ENCODE measurements at regions not wholly inside any gene's neighbourhood (a gene's known extent, or its start where the extent isn't known, plus 50 kb on each side); places are given as distances from the start of the nearest gene placed in this dataset.
"Not testable (repeated sequence)": the region's sequence is repeated elsewhere in the genome, so short reads cannot be mapped to it uniquely, and the experiment has no call there.

DNA sequence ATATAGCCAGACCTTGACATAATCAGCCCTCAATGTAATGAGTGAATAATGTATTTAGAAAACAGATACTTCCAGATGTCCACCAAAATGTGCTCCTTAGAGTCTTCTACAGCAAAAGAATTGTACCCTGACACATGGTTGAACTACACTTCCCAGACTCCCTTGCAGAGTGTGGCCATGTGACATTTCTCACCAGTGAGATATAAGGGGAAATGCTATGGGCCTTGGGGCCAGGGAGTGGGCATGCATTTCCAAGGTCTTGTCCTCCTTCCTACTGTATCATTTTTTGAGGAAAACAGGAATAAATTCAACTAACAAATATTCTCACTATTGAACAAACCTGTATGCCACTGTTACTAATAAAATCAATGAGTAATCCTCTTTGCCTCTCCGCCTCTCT, 211.4 kb upstream of the SMLR1 start:
- DNase-seq = peak; percentile 37
- Histone ChIP-seq H3K4me1 (ENCODE audit: control insufficient read depth, low read depth, low read length) (no peaks in the 10 kb centered on the region), H3K9ac (ENCODE audit: low read length) (no peak overlapping the region), H2BK15ac (replicated peaks; ENCODE audit: low read depth) (no peak overlapping the region), H3K23ac (ENCODE audit: low read length) (no peak overlapping the region), H3K79me2 (ENCODE audit: control insufficient read depth, insufficient read depth, low read length) (no peaks in the 10 kb centered on the region), H3K4me2 (ENCODE audit: low read length) (no peak overlapping the region), H2AK5ac (ENCODE audit: low read length) (no peak overlapping the region), H2BK5ac (ENCODE audit: low read length) (no peak overlapping the region), H3K27me3 (ENCODE audit: insufficient read depth, low read length, poor library complexity) (no peaks in the 10 kb centered on the region), H4K5ac (ENCODE audit: low read length) (no peak overlapping the region), H3K4me3 (ENCODE audit: low read length) (no peak overlapping the region), H3K79me1 (ENCODE audit: low read length) (no peaks in the 10 kb centered on the region), H2BK120ac (ENCODE audit: low read depth, low read length) (no peak overlapping the region), H3K4ac (ENCODE audit: low read depth, low read length) (no peak overlapping the region), H3K56ac (ENCODE audit: low read length) (no peak overlapping the region), H3K36me3 (ENCODE audit: control insufficient read depth, insufficient read depth, low read length) (no peaks in the 10 kb centered on the region), H3K27ac (ENCODE audit: low read depth, low read length) (no peak overlapping the region), H3K18ac (ENCODE audit: low read length) (no peak overlapping the region), H4K8ac (ENCODE audit: low read depth, low read length) (no peak overlapping the region)
- WGBS (ENCODE audit: extremely low coverage, insufficient coverage, low lambda C conversion rate) = no CpG with 5 or more reads among the region's 1 CpG

DNA sequence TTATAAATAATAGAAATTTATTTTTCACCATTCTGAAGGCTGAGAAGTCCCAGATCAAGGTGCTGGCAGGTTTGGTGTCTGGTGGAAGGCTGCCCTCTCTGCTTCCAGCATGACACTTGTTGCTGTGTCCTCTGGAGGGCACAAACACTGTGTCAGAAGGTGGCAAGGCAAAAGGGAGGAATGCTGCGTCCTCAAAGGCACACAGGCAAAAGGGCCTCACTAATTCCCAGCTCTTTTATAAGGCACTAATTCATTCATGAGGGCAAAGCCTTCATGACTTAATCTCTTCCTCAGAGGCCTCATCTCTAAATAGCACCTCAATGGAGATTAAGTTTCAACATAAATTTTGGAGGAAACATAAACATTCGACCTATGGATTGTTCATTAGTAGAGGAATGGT, 209.5 kb upstream of the SMLR1 start:
- Histone ChIP-seq H3K4ac (ENCODE audit: low read depth, low read length) (no peak overlapping the region), H2AK5ac (ENCODE audit: low read length) (no peak overlapping the region), H3K9ac (ENCODE audit: low read length) (no peak overlapping the region), H3K23ac (ENCODE audit: low read length) (no peak overlapping the region), H3K27ac (ENCODE audit: low read depth, low read length) (no peak overlapping the region), H3K79me1 (ENCODE audit: low read length) (no peaks in the 10 kb centered on the region), H2BK15ac (replicated peaks; ENCODE audit: low read depth) (no peak overlapping the region), H2BK120ac (ENCODE audit: low read depth, low read length) (no peak overlapping the region), H2BK5ac (ENCODE audit: low read length) (no peak overlapping the region), H3K36me3 (ENCODE audit: control insufficient read depth, insufficient read depth, low read length) (no peaks in the 10 kb centered on the region), H3K56ac (ENCODE audit: low read length) (no peak overlapping the region), H4K5ac (ENCODE audit: low read length) (no peak overlapping the region), H3K18ac (ENCODE audit: low read length) (no peak overlapping the region), H3K4me3 (ENCODE audit: low read length) (no peak overlapping the region), H3K27me3 (ENCODE audit: insufficient read depth, low read length, poor library complexity) (no peaks in the 10 kb centered on the region), H4K8ac (ENCODE audit: low read depth, low read length) (no peak overlapping the region), H3K4me1 (ENCODE audit: control insufficient read depth, low read depth, low read length) (no peaks in the 10 kb centered on the region), H3K4me2 (ENCODE audit: low read length) (no peak overlapping the region), H3K79me2 (ENCODE audit: control insufficient read depth, insufficient read depth, low read length) (no peaks in the 10 kb centered on the region)
- WGBS (ENCODE audit: extremely low coverage, insufficient coverage, low lambda C conversion rate) = no CpG with 5 or more reads among the region's 2 CpGs
- peak; percentile 25 for DNase-seq

DNA sequence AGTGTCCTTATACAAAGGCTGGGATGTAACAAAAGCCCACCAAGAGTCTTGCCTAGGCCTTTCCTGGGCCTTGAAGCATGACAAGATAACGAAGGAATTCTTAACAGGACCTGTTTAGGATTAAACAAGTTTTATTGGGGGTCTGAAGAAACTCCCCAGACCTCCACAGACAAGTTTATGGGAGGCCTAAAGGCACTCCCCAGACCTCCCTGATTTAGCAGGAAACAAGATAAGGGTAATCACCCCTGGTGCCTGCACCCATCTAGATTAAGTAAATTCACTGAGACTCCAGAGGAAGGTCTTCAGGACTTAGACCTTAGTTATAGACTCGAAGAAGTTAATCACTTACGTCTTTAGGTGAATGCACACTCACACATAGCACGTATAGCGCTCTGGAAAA, 208.4 kb upstream of the SMLR1 start:
- H3K4me2 ChIP-seq (ENCODE audit: low read length); H3K36me3 ChIP-seq (ENCODE audit: control insufficient read depth, insufficient read depth, low read length); H3K9ac ChIP-seq (ENCODE audit: low read length); H3K79me2 ChIP-seq (ENCODE audit: control insufficient read depth, insufficient read depth, low read length); H3K18ac ChIP-seq (ENCODE audit: low read length); H4K8ac ChIP-seq (ENCODE audit: low read depth, low read length); H2AK5ac ChIP-seq (ENCODE audit: low read length); H3K79me1 ChIP-seq (ENCODE audit: low read length); H3K27ac ChIP-seq (ENCODE audit: low read depth, low read length); H3K4me3 ChIP-seq (ENCODE audit: low read length); H2BK120ac ChIP-seq (ENCODE audit: low read depth, low read length); H3K4me1 ChIP-seq (ENCODE audit: control insufficient read depth, low read depth, low read length); H3K23ac ChIP-seq (ENCODE audit: low read length); H2BK5ac ChIP-seq (ENCODE audit: low read length); H3K56ac ChIP-seq (ENCODE audit: low read length); H4K5ac ChIP-seq (ENCODE audit: low read length); H3K27me3 ChIP-seq (ENCODE audit: insufficient read depth, low read length, poor library complexity); H2BK15ac ChIP-seq (replicated peaks; ENCODE audit: low read depth); H3K4ac ChIP-seq (ENCODE audit: low read depth, low read length): not testable (repeated sequence)
- peak; percentile 25 for DNase-seq
- no CpG with 5 or more reads among the region's 5 CpGs for WGBS (ENCODE audit: extremely low coverage, insufficient coverage, low lambda C conversion rate)

DNA sequence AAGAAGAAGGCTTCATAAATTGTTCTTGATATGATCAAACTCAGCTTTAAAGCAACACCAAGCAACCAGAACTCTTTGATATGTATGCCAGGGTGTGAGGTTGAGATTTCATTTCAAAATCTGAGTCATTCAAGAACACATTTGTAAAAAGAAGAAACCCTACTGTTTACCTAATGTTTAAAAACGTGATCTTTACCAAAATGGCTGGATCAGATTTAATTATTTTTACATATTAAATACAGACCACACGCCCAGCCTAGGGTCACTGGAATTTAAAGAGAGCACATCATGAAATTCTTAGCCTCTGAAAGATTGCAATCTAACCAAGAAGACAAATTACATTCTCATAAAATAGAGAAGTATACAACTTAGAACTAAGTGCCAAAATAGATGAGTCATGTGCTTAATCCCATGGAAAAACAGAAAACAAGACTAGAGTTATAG, 206.8 kb upstream of the SMLR1 start:
- Histone ChIP-seq H3K23ac (ENCODE audit: low read length) (no peak overlapping the region), H2BK120ac (ENCODE audit: low read depth, low read length) (no peak overlapping the region), H3K4me2 (ENCODE audit: low read length) (no peak overlapping the region), H3K4me3 (ENCODE audit: low read length) (no peak overlapping the region), H3K9ac (ENCODE audit: low read length) (no peak overlapping the region), H2AK5ac (ENCODE audit: low read length) (no peak overlapping the region), H2BK5ac (ENCODE audit: low read length) (no peak overlapping the region), H4K8ac (ENCODE audit: low read depth, low read length) (no peak overlapping the region), H3K27me3 (ENCODE audit: insufficient read depth, low read length, poor library complexity) (no peaks in the 10 kb centered on the region), H3K27ac (ENCODE audit: low read depth, low read length) (no peak overlapping the region), H3K36me3 (ENCODE audit: control insufficient read depth, insufficient read depth, low read length) (no peaks in the 10 kb centered on the region), H3K79me2 (ENCODE audit: control insufficient read depth, insufficient read depth, low read length) (no peaks in the 10 kb centered on the region), H3K18ac (ENCODE audit: low read length) (no peak overlapping the region), H3K4me1 (ENCODE audit: control insufficient read depth, low read depth, low read length) (no peaks in the 10 kb centered on the region), H3K4ac (ENCODE audit: low read depth, low read length) (no peak overlapping the region), H3K79me1 (ENCODE audit: low read length) (no peaks in the 10 kb centered on the region), H3K56ac (ENCODE audit: low read length) (no peak overlapping the region), H4K5ac (ENCODE audit: low read length) (no peak overlapping the region), H2BK15ac (replicated peaks; ENCODE audit: low read depth) (no peak overlapping the region)
- WGBS (ENCODE audit: extremely low coverage, insufficient coverage, low lambda C conversion rate) = no CpG with 5 or more reads among the region's 2 CpGs
- DNase-seq = no peak

DNA sequence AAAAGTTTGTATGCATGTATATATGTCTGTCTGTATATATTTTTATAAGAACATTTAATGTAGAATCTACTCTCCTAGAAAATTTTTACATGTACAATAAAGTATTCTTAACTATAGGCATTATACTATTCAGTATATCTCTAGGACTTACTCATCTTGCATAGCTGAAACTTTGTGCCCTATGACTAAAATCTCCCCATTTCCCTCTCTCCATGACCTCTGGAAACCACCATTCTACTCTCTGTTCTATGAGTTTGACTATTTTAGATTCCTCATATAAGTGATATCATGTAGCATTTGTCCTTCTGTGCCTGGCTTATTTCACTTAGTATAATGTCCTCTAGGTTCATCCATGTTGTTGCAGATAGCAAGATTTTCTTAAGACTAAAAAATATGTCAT, 205.1 kb upstream of the SMLR1 start:
- Histone ChIP-seq H3K23ac (ENCODE audit: low read length) (no peak overlapping the region), H4K5ac (ENCODE audit: low read length) (no peak overlapping the region), H3K4me2 (ENCODE audit: low read length) (no peak overlapping the region), H3K79me1 (ENCODE audit: low read length) (no peaks in the 10 kb centered on the region), H3K27ac (ENCODE audit: low read depth, low read length) (no peak overlapping the region), H3K18ac (ENCODE audit: low read length) (no peak overlapping the region), H2BK15ac (replicated peaks; ENCODE audit: low read depth) (no peak overlapping the region), H3K79me2 (ENCODE audit: control insufficient read depth, insufficient read depth, low read length) (no peaks in the 10 kb centered on the region), H3K4me3 (ENCODE audit: low read length) (no peak overlapping the region), H3K56ac (ENCODE audit: low read length) (no peak overlapping the region), H4K8ac (ENCODE audit: low read depth, low read length) (no peak overlapping the region), H3K36me3 (ENCODE audit: control insufficient read depth, insufficient read depth, low read length) (no peaks in the 10 kb centered on the region), H2BK5ac (ENCODE audit: low read length) (no peak overlapping the region), H3K27me3 (ENCODE audit: insufficient read depth, low read length, poor library complexity) (no peaks in the 10 kb centered on the region), H2BK120ac (ENCODE audit: low read depth, low read length) (no peak overlapping the region), H3K9ac (ENCODE audit: low read length) (no peak overlapping the region), H2AK5ac (ENCODE audit: low read length) (no peak overlapping the region), H3K4me1 (ENCODE audit: control insufficient read depth, low read depth, low read length) (no peaks in the 10 kb centered on the region), H3K4ac (ENCODE audit: low read depth, low read length) (no peak overlapping the region)
- no peak for DNase-seq

DNA sequence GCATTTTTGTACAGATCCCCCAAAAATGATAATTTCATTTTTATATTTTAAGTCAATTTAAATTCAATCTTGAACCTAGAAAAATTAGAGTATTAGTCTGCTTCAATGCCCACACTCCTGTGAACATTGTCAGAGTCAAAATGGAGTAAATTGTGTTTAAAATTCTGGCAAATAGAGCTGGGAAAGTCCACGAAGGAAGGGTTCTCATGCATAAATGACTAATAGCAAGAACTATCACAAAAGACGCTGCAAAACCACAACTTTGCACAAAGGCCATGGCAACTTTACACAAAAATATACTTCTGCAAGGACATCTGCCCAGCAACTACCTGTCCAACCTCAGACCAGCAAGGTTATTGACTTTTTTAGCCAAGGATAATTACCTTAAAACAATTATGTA, 203.2 kb upstream of the SMLR1 start:
- H3K4me3 ChIP-seq (ENCODE audit: low read length) = no peak overlapping the region

More for the DNA sequence above, 203.2 kb upstream of the SMLR1 start:
- H3K9ac ChIP-seq (ENCODE audit: low read length) = no peak overlapping the region
- no peak for DNase-seq
- H2BK5ac ChIP-seq (ENCODE audit: low read length) = no peak overlapping the region
- H3K18ac ChIP-seq (ENCODE audit: low read length) = no peak overlapping the region
- H3K4me2 ChIP-seq (ENCODE audit: low read length) = no peak overlapping the region
- WGBS (ENCODE audit: extremely low coverage, insufficient coverage, low lambda C conversion rate) = no CpG with 5 or more reads among the region's 2 CpGs
- no peaks in the 10 kb centered on the region for H3K27me3 ChIP-seq (ENCODE audit: insufficient read depth, low read length, poor library complexity)
- H3K79me1 ChIP-seq (ENCODE audit: low read length) = no peaks in the 10 kb centered on the region
- H3K4me1 ChIP-seq (ENCODE audit: control insufficient read depth, low read depth, low read length) = no peaks in the 10 kb centered on the region
- H3K23ac ChIP-seq (ENCODE audit: low read length) = no peak overlapping the region
- H3K4ac ChIP-seq (ENCODE audit: low read depth, low read length) = no peak overlapping the region
- no peaks in the 10 kb centered on the region for H3K36me3 ChIP-seq (ENCODE audit: control insufficient read depth, insufficient read depth, low read length)
- no peaks in the 10 kb centered on the region for H3K79me2 ChIP-seq (ENCODE audit: control insufficient read depth, insufficient read depth, low read length)
- no peak overlapping the region for H2AK5ac ChIP-seq (ENCODE audit: low read length)
- H2BK15ac ChIP-seq (replicated peaks; ENCODE audit: low read depth) = no peak overlapping the region
- no peak overlapping the region for H3K56ac ChIP-seq (ENCODE audit: low read length)
- no peak overlapping the region for H2BK120ac ChIP-seq (ENCODE audit: low read depth, low read length)
- H3K27ac ChIP-seq (ENCODE audit: low read depth, low read length) = no peak overlapping the region
- H4K8ac ChIP-seq (ENCODE audit: low read depth, low read length) = no peak overlapping the region
- H4K5ac ChIP-seq (ENCODE audit: low read length) = no peak overlapping the region
